Mesenchymal stem cell (in vitro differentiated cells and primary cell): ENCODE measurements at regions not wholly inside any gene's neighbourhood (a gene's known extent, or its start where the extent isn't known, plus 50 kb on each side); places are given as distances from the start of the nearest gene placed in this dataset.

ENCODE experiments used
- DNase-seq: peaks from one replicate; pipeline ENCODE4 v3.0.0-alpha.2; 2013
- H2AFZ ChIP-seq: one replicate; pipeline ENCODE4 v1.6.1; 2013; ENCODE audit warnings: low read depth, mild to moderate bottlenecking, control low read depth, inconsistent platforms, low read length, moderate library complexity
- H2AK5ac ChIP-seq: 2 replicates; pipeline ENCODE4 v1.6.1; 2013; ENCODE audit warnings: low read length, moderate library complexity, mild to moderate bottlenecking, inconsistent platforms; ENCODE audit not compliant: severe bottlenecking
- H2BK120ac ChIP-seq: one replicate; pipeline ENCODE4 v1.6.1; 2013; ENCODE audit warnings: low read depth, mild to moderate bottlenecking, inconsistent platforms, low read length, moderate library complexity
- H2BK12ac ChIP-seq, 2 experiments: one replicate each; pipeline ENCODE4 v1.6.1; 2013; ENCODE audit warnings: inconsistent platforms in 2 of 2, low read length in 2 of 2, mild to moderate bottlenecking in 2 of 2, moderate library complexity in 2 of 2, control low read depth in 1 of 2
- H2BK15ac ChIP-seq: one replicate; pipeline ENCODE4 v1.6.1; 2013; ENCODE audit warnings: mild to moderate bottlenecking, low read depth, inconsistent platforms; ENCODE audit not compliant: poor library complexity, severe bottlenecking
- H2BK5ac ChIP-seq: 2 replicates; pipeline ENCODE4 v1.6.1; 2013; ENCODE audit warnings: low read depth, mild to moderate bottlenecking, low read length, control low read depth, inconsistent platforms; ENCODE audit not compliant: poor library complexity, severe bottlenecking
- H3K14ac ChIP-seq, 2 experiments: one replicate each; pipeline ENCODE4 v1.6.1; 2013; ENCODE audit warnings: inconsistent platforms in 2 of 2, low read length in 2 of 2, control low read depth in 1 of 2, mild to moderate bottlenecking in 1 of 2, moderate library complexity in 1 of 2
- H3K18ac ChIP-seq, 2 experiments: one replicate each; pipeline ENCODE4 v1.6.1; 2013; ENCODE audit warnings: inconsistent platforms in 2 of 2, low read length in 2 of 2, control low read depth in 1 of 2, low read depth in 1 of 2, mild to moderate bottlenecking in 1 of 2
- H3K23ac ChIP-seq, 2 experiments: one replicate each; pipeline ENCODE4 v1.6.1; 2013; ENCODE audit warnings: inconsistent platforms in 2 of 2, low read length in 2 of 2, mild to moderate bottlenecking in 2 of 2, moderate library complexity in 2 of 2, control low read depth in 1 of 2
- H3K27ac ChIP-seq: 2 replicates; pipeline ENCODE4 v1.5.1; 2013; ENCODE audit warnings: mild to moderate bottlenecking, moderate library complexity, low read length, control low read depth, inconsistent platforms; ENCODE audit not compliant: poor library complexity, severe bottlenecking
- H3K27me3 ChIP-seq, 2 experiments: 2 replicates each; pipeline versions ENCODE4 v1.6.1 to v1.7.0; 2013; ENCODE audit warnings: low read length in 2 of 2, mild to moderate bottlenecking in 2 of 2, moderate library complexity in 2 of 2, control low read depth in 1 of 2, inconsistent platforms in 1 of 2; ENCODE audit not compliant: control insufficient read depth in 1 of 2, insufficient read depth in 1 of 2
- H3K36me3 ChIP-seq, 2 experiments: 2 replicates each; pipeline versions ENCODE4 v1.6.1 to v1.7.0; 2013; ENCODE audit warnings: low read length in 2 of 2, control low read depth in 1 of 2, inconsistent platforms in 1 of 2, low read depth in 1 of 2, mild to moderate bottlenecking in 1 of 2; ENCODE audit not compliant: insufficient read depth in 2 of 2, control insufficient read depth in 1 of 2
- H3K4ac ChIP-seq, 2 experiments: one replicate each; pipeline ENCODE4 v1.6.1; 2013; ENCODE audit warnings: inconsistent platforms in 2 of 2, low read length in 2 of 2, mild to moderate bottlenecking in 2 of 2, moderate library complexity in 2 of 2, control low read depth in 1 of 2, low read depth in 1 of 2
- H3K4me1 ChIP-seq: 2 replicates; pipeline ENCODE4 v1.6.1; 2013; ENCODE audit warnings: low read depth, low read length, control low read depth; ENCODE audit not compliant: control insufficient read depth, insufficient read depth
- H3K4me2 ChIP-seq: 2 replicates; pipeline ENCODE4 v1.6.1; 2013; ENCODE audit warnings: low read length, mild to moderate bottlenecking, inconsistent platforms; ENCODE audit not compliant: poor library complexity, severe bottlenecking
- H3K4me3 ChIP-seq, 2 experiments: 2 replicates each; pipeline versions ENCODE4 v1.5.1 to v1.7.0; 2013; ENCODE audit warnings: low read length in 2 of 2, mild to moderate bottlenecking in 2 of 2, control low read depth in 1 of 2, low read depth in 1 of 2; ENCODE audit not compliant: insufficient read depth in 1 of 2
- H3K79me1 ChIP-seq: replicated peaks from 2 replicates; pipeline ENCODE4 v1.6.1; 2013; ENCODE audit warnings: mild to moderate bottlenecking, control low read depth, low read length, inconsistent platforms; ENCODE audit not compliant: poor library complexity, severe bottlenecking
- H3K9ac ChIP-seq: 2 replicates; pipeline ENCODE4 v1.7.0; 2013; ENCODE audit warnings: mild to moderate bottlenecking, low read length, moderate library complexity
- H3K9me3 ChIP-seq: 2 replicates; pipeline ENCODE4 v1.7.0; 2013; ENCODE audit warnings: mild to moderate bottlenecking, low read length; ENCODE audit not compliant: control insufficient read depth
- H4K8ac ChIP-seq: one replicate; pipeline ENCODE4 v1.6.1; 2013; ENCODE audit warnings: inconsistent platforms, mild to moderate bottlenecking, low read length, moderate library complexity
- H4K91ac ChIP-seq: one replicate; pipeline ENCODE4 v1.6.1; 2013; ENCODE audit warnings: mild to moderate bottlenecking, low read length, inconsistent platforms
- WGBS: methylation state at CpG from one replicate; pipeline ENCODE4 v1.1.7; 2013; ENCODE audit warnings: mixed read lengths; 5-methylcytosine and 5-hydroxymethylcytosine counted together

DNA sequence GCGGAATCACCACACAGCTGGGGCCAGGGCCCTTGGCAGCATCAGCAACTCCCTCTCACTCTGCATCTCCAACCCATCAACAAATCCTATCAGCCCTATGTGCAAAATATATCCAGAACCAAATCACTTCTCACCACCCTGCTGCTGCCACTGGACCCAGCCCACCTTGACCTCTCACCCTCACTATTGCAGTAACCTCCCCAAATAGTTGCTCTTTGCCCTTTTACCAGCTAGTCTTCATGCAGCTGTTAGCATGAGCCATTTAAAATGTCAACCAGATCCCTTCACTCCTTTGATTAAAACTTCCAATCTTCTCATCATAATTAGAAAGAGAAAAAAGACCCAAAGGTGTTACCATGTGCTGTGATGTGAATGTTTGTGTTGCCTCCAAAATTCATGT is 155.7 kb upstream of the IRF2BP2 start:
- Histone ChIP-seq H3K4me3 (no peak overlapping the region), H4K91ac (no peak overlapping the region), H2BK12ac (no peak overlapping the region), H3K4me2 (no peak overlapping the region), H3K4ac (no peak overlapping the region), H2BK120ac (no peak overlapping the region), H3K18ac (no peak overlapping the region), H3K4me1 (peaks cover 7% of the 10 kb centered on the region), H4K8ac (no peak overlapping the region), H2BK5ac (no peak overlapping the region), H3K79me1 (no peaks in the 10 kb centered on the region), H3K14ac (peak overlapping the region in 1 of 2 experiments; percentile 7), H3K27ac (no peak overlapping the region), H3K36me3 (no peaks in the 10 kb centered on the region), H2BK15ac (no peak overlapping the region), H3K23ac (no peak overlapping the region), H2AK5ac (peak overlapping the region; percentile 6), H3K9ac (no peak overlapping the region), H3K27me3 (no peaks in the 10 kb centered on the region), H3K9me3 (no peaks in the 10 kb centered on the region), H2AFZ (no peak overlapping the region)
- no peak for DNase-seq
- 99% methylated on average over 1 of the region's 1 CpG for WGBS

DNA sequence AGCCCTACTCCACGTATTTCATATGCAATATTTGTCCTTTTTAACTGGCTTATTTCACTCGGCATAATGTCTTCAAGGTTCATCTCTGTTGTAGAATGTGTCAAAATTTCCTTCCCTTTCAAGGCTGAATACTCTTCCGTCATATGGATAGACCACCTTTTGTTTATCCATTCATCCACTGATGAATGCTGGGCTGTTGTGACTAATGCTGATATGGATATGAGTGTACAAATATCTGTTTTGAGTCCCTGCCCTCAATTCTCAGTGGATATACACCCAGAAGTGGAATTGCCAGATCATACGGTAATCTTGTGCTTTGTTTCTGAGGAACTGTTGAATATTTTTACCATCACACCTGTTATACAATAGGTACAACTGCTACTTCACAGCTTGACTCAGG is 155.2 kb upstream of the IRF2BP2 start:
- Histone ChIP-seq H3K14ac (no peak overlapping the region), H2BK120ac (no peak overlapping the region), H2BK15ac (no peak overlapping the region), H3K4me2 (no peak overlapping the region), H4K91ac (no peak overlapping the region), H3K27me3 (no peaks in the 10 kb centered on the region), H3K9ac (no peak overlapping the region), H2BK5ac (no peak overlapping the region), H3K9me3 (no peaks in the 10 kb centered on the region), H3K79me1 (no peaks in the 10 kb centered on the region), H3K23ac (no peak overlapping the region), H3K4me3 (no peak overlapping the region), H3K4ac (no peak overlapping the region), H3K4me1 (peaks cover 3% of the 10 kb centered on the region), H2AFZ (no peak overlapping the region), H4K8ac (no peak overlapping the region), H2BK12ac (no peak overlapping the region), H3K36me3 (no peaks in the 10 kb centered on the region), H3K18ac (no peak overlapping the region), H3K27ac (no peak overlapping the region), H2AK5ac (no peak overlapping the region)
- DNase-seq = no peak
- WGBS = 91% methylated on average over 3 of the region's 4 CpGs

DNA sequence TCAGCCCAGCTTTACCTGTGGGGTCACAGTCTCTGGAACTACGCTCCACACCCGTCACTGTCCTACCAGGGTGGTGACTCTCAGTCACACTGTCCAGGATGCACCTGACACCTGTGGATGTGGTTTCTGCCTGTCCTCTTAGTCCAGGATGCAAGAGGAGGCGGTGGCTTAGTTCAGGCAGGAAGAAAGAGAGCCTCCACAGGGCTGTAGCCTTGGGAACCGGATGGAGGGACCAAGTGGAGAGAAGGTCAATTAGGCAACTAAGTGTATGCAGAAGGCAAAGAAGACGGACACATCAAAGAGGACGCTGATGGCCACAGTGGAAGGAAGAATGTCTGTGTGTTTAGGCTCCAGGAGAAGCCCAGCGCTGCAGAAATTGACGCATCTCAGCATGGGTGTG is 153.9 kb upstream of the IRF2BP2 start:
- Histone ChIP-seq H3K18ac (no peak overlapping the region), H3K4ac (no peak overlapping the region), H3K4me1 (peaks cover 3% of the 10 kb centered on the region), H3K27me3 (no peaks in the 10 kb centered on the region), H3K36me3 (no peaks in the 10 kb centered on the region), H3K23ac (no peak overlapping the region), H2AK5ac (no peak overlapping the region), H3K27ac (no peak overlapping the region), H2BK12ac (no peak overlapping the region), H3K4me3 (no peak overlapping the region), H2BK5ac (no peak overlapping the region), H4K91ac (no peak overlapping the region), H2AFZ (no peak overlapping the region), H2BK120ac (no peak overlapping the region), H3K9ac (no peak overlapping the region), H3K9me3 (no peaks in the 10 kb centered on the region), H3K4me2 (no peak overlapping the region), H3K14ac (no peak overlapping the region), H2BK15ac (no peak overlapping the region), H4K8ac (no peak overlapping the region), H3K79me1 (no peaks in the 10 kb centered on the region)
- WGBS = 93% methylated on average over 8 of the region's 8 CpGs
- DNase-seq = no peak

DNA sequence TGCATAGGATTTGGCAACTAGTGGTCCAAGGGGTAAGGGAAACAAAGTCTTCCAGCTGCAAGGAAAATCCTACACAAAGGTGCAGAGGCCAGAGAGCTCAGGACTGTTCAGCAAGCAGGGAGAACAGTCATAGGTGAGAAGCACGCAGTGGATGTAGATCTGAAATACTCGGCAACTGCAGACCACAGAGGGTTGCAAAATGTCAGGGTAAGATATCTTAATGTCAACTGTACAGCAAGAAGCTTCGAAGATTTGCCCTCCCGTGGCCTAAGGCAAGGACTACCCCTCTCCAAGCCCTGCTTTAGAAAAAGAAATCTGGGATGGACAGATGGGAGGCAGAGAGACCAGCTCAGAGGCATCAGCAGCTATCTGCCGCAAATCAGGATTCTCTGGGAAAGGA is 153.4 kb upstream of the IRF2BP2 start:
- WGBS = 93% methylated on average over 5 of the region's 5 CpGs
- Histone ChIP-seq H2BK5ac (no peak overlapping the region), H2BK15ac (no peak overlapping the region), H3K27me3 (no peaks in the 10 kb centered on the region), H3K79me1 (no peaks in the 10 kb centered on the region), H2AK5ac (no peak overlapping the region), H2BK120ac (no peak overlapping the region), H4K91ac (no peak overlapping the region), H3K23ac (no peak overlapping the region), H2BK12ac (no peak overlapping the region), H3K36me3 (no peaks in the 10 kb centered on the region), H3K9ac (no peak overlapping the region), H3K14ac (no peak overlapping the region), H3K18ac (no peak overlapping the region), H3K4me1 (peaks cover 5% of the 10 kb centered on the region), H3K4me2 (no peak overlapping the region), H3K27ac (no peak overlapping the region), H3K9me3 (no peaks in the 10 kb centered on the region), H3K4me3 (no peak overlapping the region), H4K8ac (no peak overlapping the region), H2AFZ (no peak overlapping the region), H3K4ac (no peak overlapping the region)
- no peak for DNase-seq
